ENCODE measurements at regions not wholly inside any gene's neighbourhood (a gene's known extent, or its start where the extent isn't known, plus 50 kb on each side); places are given as distances from the start of the nearest gene placed in this dataset.
"Not testable (repeated sequence)": the region's sequence is repeated elsewhere in the genome, so short reads cannot be mapped to it uniquely, and the experiment has no call there.

- H3K36me3 Mint-ChIP-seq = no peaks in the 10 kb centered on the region
- H3K27ac Mint-ChIP-seq = no peak overlapping the region
- no peaks in the 10 kb centered on the region for H3K4me1 Mint-ChIP-seq
- H3K9me3 Mint-ChIP-seq (ENCODE audit: low read depth) = no peaks in the 10 kb centered on the region
- CTCF ChIA-PET = no interaction called here
- peaks cover 30% of the 10 kb centered on the region for H3K27me3 Mint-ChIP-seq
- H3K4me3 Mint-ChIP-seq = no peak overlapping the region
- ATAC-seq (no peak), DNase-seq (no peak)
These were observed 163.3 kb downstream of the QRSL1 start for GRCh38 chr6:106792536-106793236.

GRCh38 chr6:106790935-106791334, 161.6 kb downstream of the QRSL1 start:
- H3K27ac Mint-ChIP-seq = no peak overlapping the region
- CTCF ChIA-PET = no interaction called here
- H3K36me3 Mint-ChIP-seq = no peaks in the 10 kb centered on the region
- H3K27me3 Mint-ChIP-seq = peaks cover 19% of the 10 kb centered on the region
- no peaks in the 10 kb centered on the region for H3K4me1 Mint-ChIP-seq
- no peak overlapping the region for H3K4me3 Mint-ChIP-seq
- H3K9me3 Mint-ChIP-seq (ENCODE audit: low read depth) = no peaks in the 10 kb centered on the region
- DNase-seq (no peak), ATAC-seq (no peak)

GRCh38 chr6:106790149-106790770, 160.9 kb downstream of the QRSL1 start:
- no peak for ATAC-seq
- no peaks in the 10 kb centered on the region for H3K4me1 Mint-ChIP-seq
- no peaks in the 10 kb centered on the region for H3K9me3 Mint-ChIP-seq (ENCODE audit: low read depth)
- H3K27ac Mint-ChIP-seq = no peak overlapping the region
- no peak overlapping the region for H3K4me3 Mint-ChIP-seq
- H3K27me3 Mint-ChIP-seq = peaks cover 14% of the 10 kb centered on the region
- CTCF ChIA-PET = interaction anchor here (0.6 kb wide), 1 partner anchor 189 kb away, joined by 3 read pairs; no protein-coding TSS in a partner anchor
- DNase-seq = no peak
- no peaks in the 10 kb centered on the region for H3K36me3 Mint-ChIP-seq

- CTCF ChIA-PET = no interaction called here
- H3K27me3 Mint-ChIP-seq = peaks cover 14% of the 10 kb centered on the region
- ATAC-seq (no peak), DNase-seq (no peak)
- H3K36me3 Mint-ChIP-seq = no peaks in the 10 kb centered on the region
- H3K4me3 Mint-ChIP-seq = no peak overlapping the region
- no peaks in the 10 kb centered on the region for H3K4me1 Mint-ChIP-seq
- no peaks in the 10 kb centered on the region for H3K9me3 Mint-ChIP-seq (ENCODE audit: low read depth)
- H3K27ac Mint-ChIP-seq = no peak overlapping the region
These were observed 160.2 kb downstream of the QRSL1 start for GRCh38 chr6:106789428-106790148.

- ATAC-seq = no peak
- no peak for DNase-seq
- Mint-ChIP-seq H3K9me3 (ENCODE audit: low read depth) (no peaks in the 10 kb centered on the region), H3K4me1 (no peaks in the 10 kb centered on the region), H3K4me3 (no peak overlapping the region), H3K27ac (no peak overlapping the region), H3K36me3 (no peaks in the 10 kb centered on the region), H3K27me3 (peaks cover 10% of the 10 kb centered on the region)
- CTCF ChIA-PET = no interaction called here
These were observed 159.4 kb downstream of the QRSL1 start for GRCh38 chr6:106788761-106789160.

GRCh38 chr6:106787327-106788196, 158.2 kb downstream of the QRSL1 start:
- Mint-ChIP-seq H3K4me1 (no peaks in the 10 kb centered on the region), H3K27me3 (peaks cover 8% of the 10 kb centered on the region), H3K36me3 (no peaks in the 10 kb centered on the region), H3K9me3 (ENCODE audit: low read depth) (no peaks in the 10 kb centered on the region), H3K27ac (no peak overlapping the region), H3K4me3 (no peak overlapping the region)
- ATAC-seq = no peak
- CTCF ChIA-PET = no interaction called here
- DNase-seq = no peak

- Mint-ChIP-seq H3K4me1 (no peaks in the 10 kb centered on the region), H3K9me3 (ENCODE audit: low read depth) (no peaks in the 10 kb centered on the region), H3K36me3 (no peaks in the 10 kb centered on the region), H3K4me3 (no peak overlapping the region), H3K27me3 (peaks cover 6% of the 10 kb centered on the region), H3K27ac (no peak overlapping the region)
- CTCF ChIA-PET = no interaction called here
- ATAC-seq = no peak
- DNase-seq = no peak
These were observed 155.9 kb downstream of the QRSL1 start for GRCh38 chr6:106785298-106785697.

GRCh38 chr6:106783640-106784566, 154.5 kb downstream of the QRSL1 start:
- Mint-ChIP-seq H3K27ac (no peak overlapping the region), H3K4me3 (no peak overlapping the region), H3K36me3 (no peaks in the 10 kb centered on the region), H3K9me3 (ENCODE audit: low read depth) (peaks cover 6% of the 10 kb centered on the region), H3K4me1 (no peaks in the 10 kb centered on the region), H3K27me3 (peaks cover 7% of the 10 kb centered on the region)
- no peak for ATAC-seq
- CTCF ChIA-PET = no interaction called here
- DNase-seq = no peak

- peaks cover 12% of the 10 kb centered on the region for H3K27me3 Mint-ChIP-seq
- CTCF ChIA-PET = no interaction called here
These were observed 153.3 kb downstream of the QRSL1 start for GRCh38 chr6:106782536-106783285.

GRCh38 chr6:106779552-106779951, 150.2 kb downstream of the QRSL1 start:
- H3K4me1 Mint-ChIP-seq; CTCF ChIA-PET; H3K9me3 Mint-ChIP-seq (ENCODE audit: low read depth); H3K36me3 Mint-ChIP-seq; H3K4me3 Mint-ChIP-seq; H3K27ac Mint-ChIP-seq; ATAC-seq; DNase-seq: not testable (repeated sequence)
- peaks cover 12% of the 10 kb centered on the region for H3K27me3 Mint-ChIP-seq

More at GRCh38 chr6:106782536-106783285, 153.3 kb downstream of the QRSL1 start:
- H3K27ac Mint-ChIP-seq = no peak overlapping the region
- no peak for ATAC-seq
- no peaks in the 10 kb centered on the region for H3K36me3 Mint-ChIP-seq
- no peak overlapping the region for H3K4me3 Mint-ChIP-seq
- peaks cover 7% of the 10 kb centered on the region for H3K9me3 Mint-ChIP-seq (ENCODE audit: low read depth)
- no peaks in the 10 kb centered on the region for H3K4me1 Mint-ChIP-seq
- DNase-seq = no peak

GRCh38 chr6:106778943-106779342, 149.6 kb downstream of the QRSL1 start:
- CTCF ChIA-PET = no interaction called here
- Mint-ChIP-seq H3K36me3 (no peaks in the 10 kb centered on the region), H3K4me3 (no peak overlapping the region), H3K9me3 (ENCODE audit: low read depth) (peaks cover 7% of the 10 kb centered on the region), H3K27me3 (peaks cover 12% of the 10 kb centered on the region), H3K27ac (no peak overlapping the region), H3K4me1 (no peaks in the 10 kb centered on the region)
- ATAC-seq (no peak), DNase-seq (no peak)

- no peaks in the 10 kb centered on the region for H3K36me3 Mint-ChIP-seq
- no peak overlapping the region for H3K27ac Mint-ChIP-seq
- peaks cover 11% of the 10 kb centered on the region for H3K27me3 Mint-ChIP-seq
- no peaks in the 10 kb centered on the region for H3K4me1 Mint-ChIP-seq
- DNase-seq = no peak
- CTCF ChIA-PET = no interaction called here
- no peak for ATAC-seq
- H3K4me3 Mint-ChIP-seq = no peak overlapping the region
- H3K9me3 Mint-ChIP-seq (ENCODE audit: low read depth) = peaks cover 3% of the 10 kb centered on the region
These were observed 144.7 kb downstream of the QRSL1 start for GRCh38 chr6:106773996-106774629.
